CD4-positive, alpha-beta T cell (primary cell): ENCODE measurements at regions not wholly inside any gene's neighbourhood (a gene's known extent, or its start where the extent isn't known, plus 50 kb on each side); places are given as distances from the start of the nearest gene placed in this dataset.

Experiments
- ATAC-seq: fragments of 200-7000 bp; cut with Tn5 transposase; one replicate; pipeline ENCODE4 v1.10.0; 2022; ENCODE audit warnings: mild to moderate bottlenecking; ENCODE audit not compliant: poor library complexity
- CTCF ChIA-PET: fragments of 350-600 bp; sonication (Branson Sonifier 250); formaldehyde crosslinking; loops from one replicate; lab custom pipeline; 2021; ENCODE audit warnings: antibody characterized with exemption, inconsistent platforms; lab: Charles Lee
- POLR2A ChIA-PET: fragments of 350-600 bp; sonication (Branson Sonifier 250); formaldehyde crosslinking; loops from one replicate; lab custom pipeline; 2021; ENCODE audit warnings: antibody characterized with exemption, inconsistent platforms; lab: Charles Lee
- DNase-seq, 14 experiments: peaks; one replicate each; pipeline ENCODE4 v3.0.0-alpha.2; 2013 to 2020; ENCODE audit warnings: mixed read lengths in 2 of 14
- H3K27ac ChIP-seq, 2 donors: one replicate each; pipeline versions ENCODE4 v1.5.1 to v1.7.0; 2013; ENCODE audit warnings: low read length in 2 of 2, low read depth in 1 of 2, mild to moderate bottlenecking in 1 of 2
- H3K27me3 ChIP-seq, 2 experiments: 1 replicate in 1 of 2; 2 replicates in 1 of 2; pipeline versions ENCODE4 v1.6.1 to v1.7.0; 2013; ENCODE audit warnings: low read length in 2 of 2, control low read depth in 1 of 2, mild to moderate bottlenecking in 1 of 2, moderate library complexity in 1 of 2; ENCODE audit not compliant: insufficient read depth in 2 of 2, control insufficient read depth in 1 of 2
- H3K36me3 ChIP-seq: one replicate; pipeline ENCODE4 v1.6.1; 2013; ENCODE audit warnings: low read length, control low read depth; ENCODE audit not compliant: insufficient read depth
- H3K4me1 ChIP-seq: one replicate; pipeline ENCODE4 v1.6.1; 2013; ENCODE audit warnings: low read length, control low read depth; ENCODE audit not compliant: insufficient read depth
- H3K4me3 ChIP-seq: one replicate; pipeline ENCODE4 v1.5.1; 2013; ENCODE audit warnings: mild to moderate bottlenecking, low read length, moderate library complexity
- H3K9me3 ChIP-seq, 2 experiments: 1 replicate in 1 of 2; 2 replicates in 1 of 2; pipeline versions ENCODE4 v1.6.1 to v1.7.0; 2013; ENCODE audit warnings: low read length in 2 of 2, mild to moderate bottlenecking in 2 of 2, control low read depth in 1 of 2, moderate library complexity in 1 of 2; ENCODE audit not compliant: control insufficient read depth in 1 of 2, insufficient read depth in 1 of 2
- H3K27ac Mint-ChIP-seq: one replicate; pipeline ENCODE4 v1.8.0; 2020; ENCODE audit warnings: mixed read lengths
- H3K27me3 Mint-ChIP-seq: one replicate; pipeline ENCODE4 v1.8.0; 2021; ENCODE audit warnings: mixed read lengths
- H3K36me3 Mint-ChIP-seq: one replicate; pipeline ENCODE4 v1.8.0; 2021; ENCODE audit warnings: low read depth, mixed read lengths
- H3K4me1 Mint-ChIP-seq: one replicate; pipeline ENCODE4 v1.8.0; 2021; ENCODE audit warnings: low read depth, mixed read lengths
- H3K4me3 Mint-ChIP-seq: one replicate; pipeline ENCODE4 v1.8.0; 2020; ENCODE audit warnings: mild to moderate bottlenecking, mixed read lengths
- H3K9me3 Mint-ChIP-seq: one replicate; pipeline ENCODE4 v1.8.0; 2020; ENCODE audit warnings: mixed read lengths
- CTCF ChIP-seq: fragments of 200-600 bp; IDR thresholded peaks from one replicate; pipeline ENCODE4 v1.8.0; 2022; ENCODE audit warnings: antibody characterized with exemption, mild to moderate bottlenecking
- intact Hi-C, 2 experiments: fragments of 100-400 bp; cut with DNase I in 1 of 2; cut with micrococcal nuclease in 1 of 2; formaldehyde crosslinking; loops; one replicate each; pipeline versions ENCODE4 v1.15.1 to v1.9.0; 2023 to 2025; cut with DNase I, micrococcal nuclease

GRCh38 chr2:8400196-8400595, 281.7 kb upstream of the ID2 start:
- Mint-ChIP-seq H3K36me3 (no peaks in the 10 kb centered on the region), H3K4me3 (no peak overlapping the region), H3K27ac (no peak overlapping the region), H3K27me3 (no peaks in the 10 kb centered on the region), H3K4me1 (peaks cover 4% of the 10 kb centered on the region), H3K9me3 (no peaks in the 10 kb centered on the region)
- intact Hi-C loops: no loop called here
- no peaks in the 10 kb centered on the region for H3K36me3 ChIP-seq
- H3K4me3 ChIP-seq: no peak overlapping the region
- peaks cover 4% of the 10 kb centered on the region for H3K4me1 ChIP-seq
- DNase-seq: no peak
- TF ChIP-seq CTCF: no peak
- ChIA-PET POLR2A (no interaction called here), CTCF (no interaction called here)
- no peaks in the 10 kb centered on the region for H3K27me3 ChIP-seq
- no peaks in the 10 kb centered on the region for H3K9me3 ChIP-seq
- ATAC-seq: no peak
- H3K27ac ChIP-seq: no peak overlapping the region

DNA sequence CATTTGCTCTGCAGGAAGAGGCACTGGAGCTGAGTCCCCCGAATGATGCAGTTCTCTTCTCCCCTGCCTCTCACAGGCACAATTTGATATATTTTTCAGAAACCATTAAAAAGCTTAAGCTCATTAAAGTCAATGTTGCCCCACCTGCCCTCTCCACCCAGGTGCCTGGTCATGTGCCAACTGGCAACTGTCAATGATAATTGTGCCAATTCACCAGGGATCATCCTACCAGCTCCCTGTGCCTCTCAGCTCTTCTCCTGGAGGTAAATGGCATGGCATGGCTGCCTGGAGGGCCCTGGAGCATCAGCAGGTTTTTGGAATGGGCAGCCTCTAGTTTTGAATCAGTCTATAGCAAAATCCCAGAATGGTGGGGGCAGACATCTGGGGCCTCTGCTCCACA, 279.6 kb upstream of the ID2 start:
- no peak for ATAC-seq
- ChIA-PET CTCF (no interaction called here), POLR2A (no interaction called here)
- intact Hi-C loops: no loop called here
- no peaks in the 10 kb centered on the region for H3K27me3 Mint-ChIP-seq
- Histone ChIP-seq H3K4me3 (no peak overlapping the region), H3K27ac (no peak overlapping the region), H3K9me3 (no peaks in the 10 kb centered on the region), H3K4me1 (no peaks in the 10 kb centered on the region), H3K27me3 (no peaks in the 10 kb centered on the region), H3K36me3 (no peaks in the 10 kb centered on the region)
- no peak for TF ChIP-seq CTCF
- no peak overlapping the region for H3K27ac Mint-ChIP-seq
- peaks cover 4% of the 10 kb centered on the region for H3K4me1 Mint-ChIP-seq
- no peaks in the 10 kb centered on the region for H3K9me3 Mint-ChIP-seq
- H3K4me3 Mint-ChIP-seq: no peak overlapping the region
- H3K36me3 Mint-ChIP-seq: no peaks in the 10 kb centered on the region
- no peak for DNase-seq

GRCh38 chr2:8403876-8404275, 278.0 kb upstream of the ID2 start:
- no peak for ATAC-seq
- peaks cover 5% of the 10 kb centered on the region for H3K4me1 Mint-ChIP-seq
- intact Hi-C loops: no loop called here
- no peaks in the 10 kb centered on the region for H3K36me3 Mint-ChIP-seq
- no peaks in the 10 kb centered on the region for H3K9me3 ChIP-seq
- ChIA-PET CTCF (no interaction called here), POLR2A (no interaction called here)
- no peak overlapping the region for H3K4me3 Mint-ChIP-seq
- no peaks in the 10 kb centered on the region for H3K9me3 Mint-ChIP-seq
- H3K4me1 ChIP-seq: peaks cover 3% of the 10 kb centered on the region
- TF ChIP-seq CTCF: no peak
- no peak for DNase-seq
- no peak overlapping the region for H3K27ac ChIP-seq
- no peak overlapping the region for H3K27ac Mint-ChIP-seq
- no peaks in the 10 kb centered on the region for H3K27me3 Mint-ChIP-seq
- H3K27me3 ChIP-seq: no peaks in the 10 kb centered on the region
- no peaks in the 10 kb centered on the region for H3K36me3 ChIP-seq
- no peak overlapping the region for H3K4me3 ChIP-seq
